GM12891 (cell line): ENCODE measurements at regions not wholly inside any gene's neighbourhood (a gene's known extent, or its start where the extent isn't known, plus 50 kb on each side); places are given as distances from the start of the nearest gene placed in this dataset.

ENCODE experiments used
- PAX5 ChIP-seq: IDR thresholded peaks from 2 replicates; pipeline ENCODE4 v1.6.1; 2011; ENCODE audit warnings: low read length, moderate library complexity, mild to moderate bottlenecking; ENCODE audit not compliant: insufficient read depth, severe bottlenecking
- POLR2AphosphoS5 ChIP-seq: IDR thresholded peaks from 2 replicates; pipeline ENCODE4 v1.6.1; 2011; ENCODE audit warnings: low read depth, low read length, control low read depth
- SPI1 ChIP-seq: IDR thresholded peaks from 2 replicates; pipeline ENCODE4 v1.6.1; 2011; ENCODE audit warnings: low read depth, low read length, control low read depth

DNA sequence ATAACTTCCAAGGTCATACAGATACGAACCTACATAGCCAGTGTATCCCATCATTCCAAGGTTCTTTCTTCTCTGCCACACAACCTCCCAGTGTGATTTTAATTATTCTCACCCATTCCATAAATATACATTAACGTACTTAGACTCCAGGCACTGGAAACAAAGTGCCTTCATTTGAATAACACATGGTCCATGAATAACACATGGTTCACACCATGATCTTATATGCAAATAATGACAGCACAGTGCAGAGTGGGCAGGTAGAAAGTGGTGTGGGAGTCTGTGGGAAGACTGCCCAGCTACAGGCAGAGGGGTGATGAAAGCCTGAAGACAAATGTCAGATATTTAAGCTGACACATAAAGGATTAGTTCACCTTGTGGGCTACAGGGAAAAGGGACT is 425.2 kb downstream of the HACE1 start:
- TF ChIP-seq PAX5, result no peak
- no peak for TF ChIP-seq SPI1
- TF ChIP-seq POLR2AphosphoS5, result no peak
